Fibroblast of lung (primary cell): ENCODE measurements at regions not wholly inside any gene's neighbourhood (a gene's known extent, or its start where the extent isn't known, plus 50 kb on each side); places are given as distances from the start of the nearest gene placed in this dataset.

Experiments
- DNase-seq, 2 donors: peaks; one replicate each; pipeline versions ENCODE4 v3.0.0 to v3.0.0-alpha.2; 2010; ENCODE audit warnings: low read depth in 2 of 2
- H2AFZ ChIP-seq: 2 replicates; pipeline ENCODE4 v1.5.1; 2012; ENCODE audit warnings: low read length, control low read depth, inconsistent platforms
- H3K27ac ChIP-seq: 2 replicates; pipeline ENCODE4 v1.5.1; 2011; ENCODE audit warnings: low read length, control low read depth; ENCODE audit not compliant: insufficient read depth
- H3K27me3 ChIP-seq: 2 replicates; pipeline ENCODE4 v1.5.1; 2011; ENCODE audit warnings: mild to moderate bottlenecking, low read length; ENCODE audit not compliant: control insufficient read depth, insufficient read depth
- H3K36me3 ChIP-seq: 2 replicates; pipeline ENCODE4 v1.5.1; 2011; ENCODE audit warnings: low read length; ENCODE audit not compliant: control insufficient read depth, insufficient read depth
- H3K4me1 ChIP-seq: 2 replicates; pipeline ENCODE4 v1.5.1; 2011; ENCODE audit warnings: low read length; ENCODE audit not compliant: control insufficient read depth, insufficient read depth; ENCODE audit errors: extremely low read depth
- H3K4me2 ChIP-seq: 2 replicates; pipeline ENCODE4 v1.5.1; 2011; ENCODE audit warnings: low read length, control low read depth; ENCODE audit not compliant: insufficient read depth; ENCODE audit errors: extremely low read depth
- H3K4me3 ChIP-seq, 4 experiments: fragments of 200-600 bp in 1 of 4; sonication (generic) in 1 of 4; replicated peaks in 1 of 4; 2 replicates each; pipeline ENCODE4 v1.5.1; 2011 to 2016; ENCODE audit warnings: low read length in 4 of 4, low read depth in 3 of 4, mild to moderate bottlenecking in 3 of 4, control low read depth in 2 of 4, inconsistent platforms in 1 of 4, mixed read lengths in 1 of 4; ENCODE audit not compliant: insufficient read depth in 1 of 4; ENCODE audit errors: control extremely low read depth in 1 of 4
- H3K79me2 ChIP-seq: 2 replicates; pipeline ENCODE4 v1.5.1; 2012; ENCODE audit warnings: mild to moderate bottlenecking, low read length, inconsistent platforms; ENCODE audit not compliant: control insufficient read depth, insufficient read depth
- H3K9ac ChIP-seq: 2 replicates; pipeline ENCODE4 v1.5.1; 2011; ENCODE audit warnings: mild to moderate bottlenecking, low read length, control low read depth; ENCODE audit not compliant: insufficient read depth
- H3K9me3 ChIP-seq: 2 replicates; pipeline ENCODE4 v1.5.1; 2012; ENCODE audit warnings: low read depth, low read length; ENCODE audit not compliant: control insufficient read depth, insufficient read depth
- H4K20me1 ChIP-seq: 2 replicates; pipeline ENCODE4 v1.5.1; 2011; ENCODE audit warnings: low read length; ENCODE audit not compliant: control insufficient read depth, insufficient read depth; ENCODE audit errors: extremely low read depth
- CTCF ChIP-seq, 2 donors: IDR thresholded peaks in 1 of 2; conservative IDR thresholded peaks in 1 of 2; 1 replicate in 1 of 2; 2 replicates in 1 of 2; pipeline ENCODE4 v1.5.1; 2011 to 2012; ENCODE audit warnings: low read length in 2 of 2, control low read depth in 1 of 2, inconsistent platforms in 1 of 2, low read depth in 1 of 2, mild to moderate bottlenecking in 1 of 2
- EZH2 ChIP-seq: IDR thresholded peaks from 2 replicates; pipeline ENCODE4 v1.5.1; 2012; ENCODE audit warnings: low read length, control low read depth, mild to moderate bottlenecking; ENCODE audit errors: missing control alignments

GRCh38 chr3:110958313-110959147 lies 113.1 kb upstream of the NECTIN3 start:
- Histone ChIP-seq H3K27me3 (no peaks in the 10 kb centered on the region), H3K9me3 (no peaks in the 10 kb centered on the region), H3K79me2 (no peaks in the 10 kb centered on the region), H3K4me3 (no peak overlapping the region), H3K27ac (no peak overlapping the region), H4K20me1 (no peaks in the 10 kb centered on the region), H3K4me1 (no peaks in the 10 kb centered on the region), H3K9ac (no peak overlapping the region), H2AFZ (no peak overlapping the region), H3K4me2 (no peak overlapping the region), H3K36me3 (no peaks in the 10 kb centered on the region)
- no peak for TF ChIP-seq EZH2
- TF ChIP-seq CTCF (conservative IDR thresholded peaks at IDR 0.05 in 1 of 2, IDR thresholded peaks at IDR 0.05 in 1 of 2; ENCODE audit: low read depth in 1 of 2, low read length in 2 of 2): no peak
- no peak for DNase-seq

GRCh38 chr3:110965976-110966375 lies 105.6 kb upstream of the NECTIN3 start:
- no peak overlapping the region for H3K4me2 ChIP-seq
- no peaks in the 10 kb centered on the region for H3K4me1 ChIP-seq
- H3K4me3 ChIP-seq: no peak overlapping the region
- no peaks in the 10 kb centered on the region for H3K79me2 ChIP-seq
- no peaks in the 10 kb centered on the region for H4K20me1 ChIP-seq
- no peak overlapping the region for H3K9ac ChIP-seq
- H2AFZ ChIP-seq: no peak overlapping the region
- DNase-seq: no peak
- H3K9me3 ChIP-seq: no peaks in the 10 kb centered on the region
- H3K27ac ChIP-seq: no peak overlapping the region
- H3K36me3 ChIP-seq: no peaks in the 10 kb centered on the region
- H3K27me3 ChIP-seq: no peaks in the 10 kb centered on the region
- TF ChIP-seq CTCF (conservative IDR thresholded peaks at IDR 0.05 in 1 of 2, IDR thresholded peaks at IDR 0.05 in 1 of 2; ENCODE audit: low read depth in 1 of 2, low read length in 2 of 2) (no peak), EZH2 (no peak)

GRCh38 chr3:110966966-110967663 lies 104.5 kb upstream of the NECTIN3 start:
- no peak for DNase-seq
- no peaks in the 10 kb centered on the region for H3K4me1 ChIP-seq
- no peak overlapping the region for H2AFZ ChIP-seq
- TF ChIP-seq CTCF (conservative IDR thresholded peaks at IDR 0.05 in 1 of 2, IDR thresholded peaks at IDR 0.05 in 1 of 2; ENCODE audit: low read depth in 1 of 2, low read length in 2 of 2) (no peak), EZH2 (no peak)
- H3K4me3 ChIP-seq: no peak overlapping the region
- no peaks in the 10 kb centered on the region for H3K27me3 ChIP-seq
- no peak overlapping the region for H3K4me2 ChIP-seq
- no peaks in the 10 kb centered on the region for H4K20me1 ChIP-seq
- H3K36me3 ChIP-seq: no peaks in the 10 kb centered on the region
- no peaks in the 10 kb centered on the region for H3K79me2 ChIP-seq
- H3K27ac ChIP-seq: no peak overlapping the region
- H3K9me3 ChIP-seq: no peaks in the 10 kb centered on the region
- H3K9ac ChIP-seq: no peak overlapping the region
